ENCODE measurements at regions not wholly inside any gene's neighbourhood (a gene's known extent, or its start where the extent isn't known, plus 50 kb on each side); places are given as distances from the start of the nearest gene placed in this dataset.
"Not testable (repeated sequence)": the region's sequence is repeated elsewhere in the genome, so short reads cannot be mapped to it uniquely, and the experiment has no call there.

- Histone ChIP-seq H3K4me1 (no peaks in the 10 kb centered on the region), H3K27ac (no peak overlapping the region), H3K4me3 (no peak overlapping the region), H3K27me3 (replicated peaks in 1 of 7) (no peaks in the 10 kb centered on the region), H3K36me3 (no peaks in the 10 kb centered on the region), H3K9me3 (peaks cover 0 to 49% (median 45%) of the 10 kb centered on the region in 8 donors)
- intact Hi-C loops (cut with DNase I; ENCODE audit: low total_unique reads): no loop called here
- WGBS, 5 donors: 82 to 92% (median 85%) methylated on average over 2 to 3 of the region's 3 CpGs
- DNase-seq: peak; percentile 46
- TF ChIP-seq POLR2AphosphoS5 (IDR thresholded peaks at IDR 0.05) (no peak), CTCF (IDR thresholded peaks at IDR 0.05 in 8 of 11, conservative IDR thresholded peaks at IDR 0.05 in 3 of 11) (no peak), POLR2A (IDR thresholded peaks at IDR 0.05) (no peak)
These were observed 106.3 kb upstream of the ANXA10 start for GRCh38 chr4:167986044-167986443.

GRCh38 chr4:167987285-167987684 is 105.1 kb upstream of the ANXA10 start:
- peaks cover 0 to 38% (median 33%) of the 10 kb centered on the region in 8 donors for H3K9me3 ChIP-seq
- no peak overlapping the region for H3K27ac ChIP-seq
- no peaks in the 10 kb centered on the region for H3K36me3 ChIP-seq
- intact Hi-C loops (cut with DNase I; ENCODE audit: low total_unique reads): no loop called here
- no peaks in the 10 kb centered on the region for H3K4me1 ChIP-seq
- no peaks in the 10 kb centered on the region for H3K27me3 ChIP-seq (replicated peaks in 1 of 7)
- no peak for DNase-seq
- no peak overlapping the region for H3K4me3 ChIP-seq
- 84 to 92% (median 86%) methylated on average over 2 of the region's 2 CpGs for WGBS, 5 donors
- TF ChIP-seq POLR2A (IDR thresholded peaks at IDR 0.05) (no peak), CTCF (IDR thresholded peaks at IDR 0.05 in 8 of 11, conservative IDR thresholded peaks at IDR 0.05 in 3 of 11) (no peak), POLR2AphosphoS5 (IDR thresholded peaks at IDR 0.05) (no peak)

DNA sequence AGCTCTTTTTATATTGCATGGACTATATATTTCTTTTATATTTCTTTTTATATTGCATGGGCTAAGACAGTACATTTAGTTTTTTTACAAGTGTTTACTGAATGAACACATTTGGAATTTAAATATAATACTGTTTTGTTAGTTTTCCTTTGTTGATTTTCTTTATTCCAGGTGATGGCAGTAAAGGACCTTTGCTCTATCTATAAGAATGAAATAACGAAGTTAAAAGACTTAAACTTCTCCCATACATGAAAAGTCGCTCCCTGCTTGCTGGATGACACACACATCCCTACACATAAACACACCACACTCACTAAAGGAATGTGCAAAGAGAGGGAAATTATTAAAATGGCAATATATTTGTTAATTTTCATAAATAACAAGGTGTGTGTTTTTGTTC is 102.5 kb upstream of the ANXA10 start:
- no peaks in the 10 kb centered on the region for H3K4me1 ChIP-seq
- 52 to 78% (median 65%) methylated on average over 2 of the region's 2 CpGs for WGBS, 5 donors
- H3K27ac ChIP-seq: no peak overlapping the region
- peaks cover 0 to 28% (median 17%) of the 10 kb centered on the region in 8 donors for H3K9me3 ChIP-seq
- no peak for TF ChIP-seq POLR2A (IDR thresholded peaks at IDR 0.05)
- TF ChIP-seq CTCF (IDR thresholded peaks at IDR 0.05 in 8 of 11, conservative IDR thresholded peaks at IDR 0.05 in 3 of 11): no peak
- no peak for TF ChIP-seq POLR2AphosphoS5 (IDR thresholded peaks at IDR 0.05)
- no peaks in the 10 kb centered on the region for H3K36me3 ChIP-seq
- no peak overlapping the region for H3K4me3 ChIP-seq
- no peaks in the 10 kb centered on the region for H3K27me3 ChIP-seq (replicated peaks in 1 of 7)
- intact Hi-C loops (cut with DNase I; ENCODE audit: low total_unique reads): no loop called here
- DNase-seq: no peak

GRCh38 chr4:168008112-168008511 is 84.2 kb upstream of the ANXA10 start:
- 87 to 94% (median 90%) methylated on average over 6 of the region's 6 CpGs for WGBS, 5 donors
- H3K27ac ChIP-seq; H3K9me3 ChIP-seq; H3K27me3 ChIP-seq (replicated peaks in 1 of 7); DNase-seq; H3K4me3 ChIP-seq; H3K4me1 ChIP-seq; H3K36me3 ChIP-seq; intact Hi-C loops (cut with DNase I; ENCODE audit: low total_unique reads): not testable (repeated sequence)

- intact Hi-C loops (cut with DNase I; ENCODE audit: low total_unique reads): no loop called here
- Histone ChIP-seq H3K36me3 (no peaks in the 10 kb centered on the region), H3K9me3 (peaks cover 0 to 23% (median 14%) of the 10 kb centered on the region in 8 donors), H3K27me3 (replicated peaks in 1 of 7) (no peaks in the 10 kb centered on the region), H3K4me3 (no peak overlapping the region), H3K4me1 (no peaks in the 10 kb centered on the region), H3K27ac (no peak overlapping the region)
- no peak for TF ChIP-seq CTCF (IDR thresholded peaks at IDR 0.05 in 8 of 11, conservative IDR thresholded peaks at IDR 0.05 in 3 of 11)
- no peak for TF ChIP-seq POLR2AphosphoS5 (IDR thresholded peaks at IDR 0.05)
- no peak for TF ChIP-seq POLR2A (IDR thresholded peaks at IDR 0.05)
- WGBS, 5 donors: 83 to 94% (median 85%) methylated on average over 1 of the region's 1 CpG
- DNase-seq: no peak
These were observed 73.2 kb upstream of the ANXA10 start for GRCh38 chr4:168019019-168019651.

Data from spleen (tissue), 11 donors.